DOHH2 (cell line): ENCODE measurements at regions not wholly inside any gene's neighbourhood (a gene's known extent, or its start where the extent isn't known, plus 50 kb on each side); places are given as distances from the start of the nearest gene placed in this dataset.

ENCODE experiments used
- CTCF ChIP-seq: fragments of 200-600 bp; sonication (generic); IDR thresholded peaks from one replicate; pipeline ENCODE4 v1.5.1; 2014; ENCODE audit warnings: antibody characterized with exemption, mild to moderate bottlenecking, low read depth, low read length; ENCODE audit not compliant: poor library complexity, severe bottlenecking
- EZH2phosphoT487 ChIP-seq: fragments of 200-600 bp; sonication (generic); IDR thresholded peaks from 2 replicates; pipeline ENCODE4 v1.6.1; 2017; ENCODE audit warnings: borderline replicate concordance, mild to moderate bottlenecking, antibody characterized with exemption, low read length, moderate library complexity, mixed read lengths

- TF ChIP-seq CTCF (no peak), EZH2phosphoT487 (no peak)
These were observed 235.3 kb downstream of the TOMM20 start for GRCh38 chr1:234893359-234893724.
